GM23248 (cell line): ENCODE measurements at regions not wholly inside any gene's neighbourhood (a gene's known extent, or its start where the extent isn't known, plus 50 kb on each side); places are given as distances from the start of the nearest gene placed in this dataset.

ENCODE experiments used
- EZH2 ChIP-seq: fragments of 200-600 bp; sonication (generic); IDR thresholded peaks from 2 replicates; pipeline ENCODE4 v1.6.1; 2018; ENCODE audit warnings: antibody characterized with exemption, mild to moderate bottlenecking; ENCODE audit not compliant: insufficient read depth, poor library complexity, severe bottlenecking
- EZH2phosphoT487 ChIP-seq: fragments of 200-600 bp; sonication (generic); IDR thresholded peaks from 2 replicates; pipeline ENCODE4 v1.6.1; 2018; ENCODE audit warnings: antibody characterized with exemption, moderate library complexity, mild to moderate bottlenecking, low read depth; ENCODE audit not compliant: insufficient read depth

DNA sequence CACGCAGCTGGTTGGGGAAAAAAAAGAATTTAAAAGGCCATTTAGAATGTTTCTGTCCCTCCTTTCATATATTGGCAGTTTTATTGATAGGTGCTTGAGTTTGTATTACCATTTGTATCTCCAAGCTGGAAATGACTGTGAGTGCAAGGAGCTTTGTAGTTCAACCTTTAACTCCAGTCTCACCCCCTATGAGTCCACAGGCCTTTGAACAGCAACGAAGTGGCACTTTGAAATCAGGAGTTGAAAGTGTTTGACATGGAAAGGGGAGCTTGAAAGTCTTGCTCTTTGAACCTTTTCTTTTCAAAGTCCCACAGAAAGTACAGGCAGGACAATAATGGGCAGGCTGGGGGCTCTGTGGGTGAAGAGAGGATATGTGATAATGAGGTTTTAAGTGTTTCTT is 480.3 kb downstream of the RERGL start:
- no peak for TF ChIP-seq EZH2phosphoT487
- no peak for TF ChIP-seq EZH2
